H9 (cell line): ENCODE measurements at regions not wholly inside any gene's neighbourhood (a gene's known extent, or its start where the extent isn't known, plus 50 kb on each side); places are given as distances from the start of the nearest gene placed in this dataset.

Source experiments
- DNase-seq: peaks from one replicate; pipeline ENCODE4 v3.0.0-alpha.2; 2017
- H2AFZ ChIP-seq: one replicate; pipeline ENCODE4 v1.6.1; 2013; ENCODE audit warnings: mild to moderate bottlenecking, low read length, control low read depth, moderate library complexity
- H2AK5ac ChIP-seq: 2 replicates; pipeline ENCODE4 v1.6.1; 2013; ENCODE audit warnings: low read length, control low read depth, mixed read lengths; ENCODE audit not compliant: insufficient read length
- H2BK120ac ChIP-seq: one replicate; pipeline ENCODE4 v1.6.1; 2013; ENCODE audit warnings: low read depth, mild to moderate bottlenecking, low read length, control low read depth, inconsistent platforms; ENCODE audit not compliant: poor library complexity, severe bottlenecking
- H2BK12ac ChIP-seq: 2 replicates; pipeline ENCODE4 v1.6.1; 2013; ENCODE audit warnings: low read length, control low read depth, mixed read lengths, low read depth; ENCODE audit not compliant: insufficient read length
- H2BK15ac ChIP-seq: 2 replicates; pipeline ENCODE4 v1.6.1; 2013; ENCODE audit warnings: low read depth, low read length, control low read depth
- H2BK20ac ChIP-seq: one replicate; pipeline ENCODE4 v1.6.1; 2013; ENCODE audit warnings: low read depth, mild to moderate bottlenecking, low read length, control low read depth, inconsistent platforms; ENCODE audit not compliant: poor library complexity, severe bottlenecking
- H2BK5ac ChIP-seq: 2 replicates; pipeline ENCODE4 v1.6.1; 2013; ENCODE audit warnings: low read length, control low read depth, mixed read lengths; ENCODE audit not compliant: insufficient read length
- H3K14ac ChIP-seq: 2 replicates; pipeline ENCODE4 v1.6.1; 2013; ENCODE audit warnings: low read length, control low read depth; ENCODE audit not compliant: insufficient read depth
- H3K18ac ChIP-seq: 2 replicates; pipeline ENCODE4 v1.6.1; 2013; ENCODE audit warnings: low read depth, mild to moderate bottlenecking, mixed read lengths, low read length, control low read depth; ENCODE audit not compliant: insufficient read length
- H3K23ac ChIP-seq: 2 replicates; pipeline ENCODE4 v1.6.1; 2013; ENCODE audit warnings: low read length, control low read depth, mixed read lengths, low read depth; ENCODE audit not compliant: insufficient read length
- H3K23me2 ChIP-seq: 2 replicates; pipeline ENCODE4 v1.6.1; 2013; ENCODE audit warnings: low read depth, mild to moderate bottlenecking, mixed read lengths, low read length, control low read depth; ENCODE audit not compliant: insufficient read length, poor library complexity, severe bottlenecking
- H3K27ac ChIP-seq: 2 replicates; pipeline ENCODE4 v1.5.1; 2013; ENCODE audit warnings: low read length, control low read depth, mixed read lengths, low read depth; ENCODE audit not compliant: insufficient read length
- H3K27me3 ChIP-seq: 2 replicates; pipeline ENCODE4 v1.6.1; 2013; ENCODE audit warnings: low read length, control low read depth, inconsistent platforms; ENCODE audit not compliant: insufficient read depth
- H3K4ac ChIP-seq: 2 replicates; pipeline ENCODE4 v1.6.1; 2013; ENCODE audit warnings: low read depth, mild to moderate bottlenecking, control low read depth, inconsistent platforms, low read length, moderate library complexity
- H3K4me1 ChIP-seq: 2 replicates; pipeline ENCODE4 v1.6.1; 2013; ENCODE audit warnings: low read length, control low read depth, inconsistent platforms; ENCODE audit not compliant: insufficient read depth
- H3K4me2 ChIP-seq: 2 replicates; pipeline ENCODE4 v1.6.1; 2013; ENCODE audit warnings: low read length, control low read depth, mixed read lengths; ENCODE audit not compliant: insufficient read length, insufficient read depth
- H3K56ac ChIP-seq: 2 replicates; pipeline ENCODE4 v1.6.1; 2013; ENCODE audit warnings: low read depth, mild to moderate bottlenecking, mixed read lengths, low read length, control low read depth; ENCODE audit not compliant: insufficient read length
- H3K79me1 ChIP-seq: 2 replicates; pipeline ENCODE4 v1.6.1; 2013; ENCODE audit warnings: low read depth, mild to moderate bottlenecking, moderate library complexity, low read length, control low read depth, inconsistent platforms; ENCODE audit not compliant: insufficient read depth, poor library complexity, severe bottlenecking
- H3K79me2 ChIP-seq: 2 replicates; pipeline ENCODE4 v1.6.1; 2013; ENCODE audit warnings: low read length, control low read depth, inconsistent platforms; ENCODE audit not compliant: insufficient read depth
- H3K9ac ChIP-seq: 2 replicates; pipeline ENCODE4 v1.6.1; 2013; ENCODE audit warnings: low read length, control low read depth, mixed read lengths; ENCODE audit not compliant: insufficient read length; ENCODE audit errors: extremely low read depth
- H3K9me3 ChIP-seq: one replicate; pipeline ENCODE4 v1.6.1; 2013; ENCODE audit warnings: low read depth, low read length, inconsistent platforms; ENCODE audit not compliant: control insufficient read depth
- H3T11ph ChIP-seq: one replicate; pipeline ENCODE4 v1.6.1; 2013; ENCODE audit warnings: mild to moderate bottlenecking, low read length, control low read depth, inconsistent platforms
- H4K20me1 ChIP-seq: one replicate; pipeline ENCODE4 v1.6.1; 2013; ENCODE audit not compliant: control insufficient read depth, insufficient read length, insufficient read depth
- H4K5ac ChIP-seq: 2 replicates; pipeline ENCODE4 v1.6.1; 2013; ENCODE audit warnings: low read depth, mild to moderate bottlenecking, mixed read lengths, low read length, control low read depth; ENCODE audit not compliant: insufficient read length
- H4K8ac ChIP-seq: replicated peaks from 2 replicates; pipeline ENCODE4 v1.6.1; 2013; ENCODE audit warnings: low read length, control low read depth, mixed read lengths, low read depth; ENCODE audit not compliant: insufficient read length
- H4K91ac ChIP-seq: 2 replicates; pipeline ENCODE4 v1.6.1; 2013; ENCODE audit warnings: low read depth, mild to moderate bottlenecking, moderate library complexity, mixed read lengths, low read length, control low read depth; ENCODE audit not compliant: insufficient read length
- H3K27ac Mint-ChIP-seq, 3 experiments: 2 replicates in 2 of 3; 3 replicates in 1 of 3; pipeline ENCODE4 v1.8.0; 2020 to 2021; ENCODE audit warnings: mixed read lengths in 3 of 3, mild to moderate bottlenecking in 1 of 3, moderate library complexity in 1 of 3
- H3K27me3 Mint-ChIP-seq: 2 replicates; pipeline ENCODE4 v1.8.0; 2021; ENCODE audit warnings: low read depth, mild to moderate bottlenecking, moderate library complexity, mixed read lengths
- H3K36me3 Mint-ChIP-seq, 3 experiments: 2 replicates in 2 of 3; 3 replicates in 1 of 3; pipeline ENCODE4 v1.8.0; 2020 to 2021; ENCODE audit warnings: low read depth in 3 of 3, mixed read lengths in 3 of 3; ENCODE audit not compliant: insufficient read depth in 1 of 3
- H3K4me1 Mint-ChIP-seq, 2 experiments: 2 replicates each; pipeline ENCODE4 v1.8.0; 2020; ENCODE audit warnings: mixed read lengths in 2 of 2
- H3K4me3 Mint-ChIP-seq, 2 experiments: 2 replicates in 1 of 2; 3 replicates in 1 of 2; pipeline ENCODE4 v1.8.0; 2020 to 2021; ENCODE audit warnings: mild to moderate bottlenecking in 2 of 2, mixed read lengths in 2 of 2, moderate library complexity in 1 of 2
- H3K9me3 Mint-ChIP-seq, 2 experiments: 2 replicates in 1 of 2; 3 replicates in 1 of 2; pipeline ENCODE4 v1.8.0; 2020; ENCODE audit warnings: mild to moderate bottlenecking in 2 of 2, mixed read lengths in 2 of 2, moderate library complexity in 1 of 2
- WGBS: extraction: QIAGEN DNeasy Blood & Tissue Kit; methylation state at CpG from one replicate; pipeline ENCODE4 v1.1.7; 2013; ENCODE audit warnings: missing lambda C conversion rate, low lambda C conversion rate, mixed read lengths; ENCODE audit not compliant: insufficient read length; ENCODE audit errors: extremely low coverage; 5-methylcytosine and 5-hydroxymethylcytosine counted together
- TF ChIP-seq, protein P1 (sequence below): fragments of 200-600 bp; sonication (generic); conservative IDR thresholded peaks from 3 replicates; pipeline ENCODE4 v1.8.0; 2021; ENCODE audit warnings: antibody characterized with exemption, mild to moderate bottlenecking

DNA sequence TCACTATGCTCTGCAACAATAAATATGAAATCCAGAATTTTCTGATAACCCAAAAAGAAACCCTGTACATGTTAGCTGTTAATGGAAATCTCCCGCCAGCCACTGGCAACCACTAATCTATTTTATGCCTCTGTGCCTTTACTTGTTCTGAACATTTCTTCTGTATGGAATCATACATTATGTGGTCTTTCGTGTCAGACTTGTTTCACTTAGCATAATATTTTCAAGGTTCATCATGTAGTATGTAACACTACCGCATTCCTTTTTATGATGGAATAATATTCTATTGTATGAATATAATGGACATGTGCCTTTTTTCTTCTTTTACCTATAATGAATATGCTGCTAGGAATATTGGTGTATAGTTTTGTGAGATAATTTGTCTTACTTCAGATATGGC is 1123.3 kb downstream of the EFNB2 start:
- Histone ChIP-seq H3K14ac (no peak overlapping the region), H2BK12ac (no peak overlapping the region), H3K4me1 (no peaks in the 10 kb centered on the region), H3K27me3 (no peaks in the 10 kb centered on the region), H2BK20ac (no peak overlapping the region), H2AK5ac (no peak overlapping the region), H3K9ac (no peak overlapping the region), H2BK5ac (no peak overlapping the region), H3K27ac (no peak overlapping the region), H3K23ac (no peak overlapping the region), H3K79me1 (no peaks in the 10 kb centered on the region), H2AFZ (no peak overlapping the region), H3K9me3 (no peaks in the 10 kb centered on the region), H4K20me1 (no peaks in the 10 kb centered on the region), H2BK120ac (no peak overlapping the region), H2BK15ac (no peak overlapping the region), H4K8ac (no peak overlapping the region), H4K5ac (no peak overlapping the region), H3K23me2 (no peaks in the 10 kb centered on the region), H3K18ac (no peak overlapping the region), H3K79me2 (no peaks in the 10 kb centered on the region), H3K56ac (no peak overlapping the region), H4K91ac (no peak overlapping the region), H3K4ac (no peak overlapping the region), H3K4me2 (no peak overlapping the region), H3T11ph (no peak overlapping the region)
- no CpG with 5 or more reads among the region's 3 CpGs for WGBS
- DNase-seq, result no peak
- Mint-ChIP-seq H3K4me3 (no peak overlapping the region), H3K9me3 (no peaks in the 10 kb centered on the region; a peak in 2 of 5 replicates), H3K4me1 (no peaks in the 10 kb centered on the region), H3K27ac (no peak overlapping the region), H3K27me3 (no peaks in the 10 kb centered on the region), H3K36me3 (no peaks in the 10 kb centered on the region)
- TF ChIP-seq, protein P1, sequence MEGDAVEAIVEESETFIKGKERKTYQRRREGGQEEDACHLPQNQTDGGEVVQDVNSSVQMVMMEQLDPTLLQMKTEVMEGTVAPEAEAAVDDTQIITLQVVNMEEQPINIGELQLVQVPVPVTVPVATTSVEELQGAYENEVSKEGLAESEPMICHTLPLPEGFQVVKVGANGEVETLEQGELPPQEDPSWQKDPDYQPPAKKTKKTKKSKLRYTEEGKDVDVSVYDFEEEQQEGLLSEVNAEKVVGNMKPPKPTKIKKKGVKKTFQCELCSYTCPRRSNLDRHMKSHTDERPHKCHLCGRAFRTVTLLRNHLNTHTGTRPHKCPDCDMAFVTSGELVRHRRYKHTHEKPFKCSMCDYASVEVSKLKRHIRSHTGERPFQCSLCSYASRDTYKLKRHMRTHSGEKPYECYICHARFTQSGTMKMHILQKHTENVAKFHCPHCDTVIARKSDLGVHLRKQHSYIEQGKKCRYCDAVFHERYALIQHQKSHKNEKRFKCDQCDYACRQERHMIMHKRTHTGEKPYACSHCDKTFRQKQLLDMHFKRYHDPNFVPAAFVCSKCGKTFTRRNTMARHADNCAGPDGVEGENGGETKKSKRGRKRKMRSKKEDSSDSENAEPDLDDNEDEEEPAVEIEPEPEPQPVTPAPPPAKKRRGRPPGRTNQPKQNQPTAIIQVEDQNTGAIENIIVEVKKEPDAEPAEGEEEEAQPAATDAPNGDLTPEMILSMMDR, result no peak
